Lower lobe of right lung (tissue), 2 donors: ENCODE measurements at regions not wholly inside any gene's neighbourhood (a gene's known extent, or its start where the extent isn't known, plus 50 kb on each side); places are given as distances from the start of the nearest gene placed in this dataset.

Source experiments
- ATAC-seq, 2 donors: fragments of 200-7000 bp; cut with Tn5 transposase; one replicate each; pipeline ENCODE4 v1.9.1; 2020 to 2022; ENCODE audit warnings: mild to moderate bottlenecking in 2 of 2, moderate library complexity in 2 of 2
- DNase-seq: peaks from one replicate; pipeline ENCODE4 v3.0.0-alpha.2; 2020
- H3K27ac ChIP-seq: fragments of 200-600 bp; one replicate; pipeline ENCODE4 v1.8.0; 2022
- H3K27me3 ChIP-seq: fragments of 200-600 bp; one replicate; pipeline ENCODE4 v1.8.0; 2022; ENCODE audit warnings: low read depth
- H3K36me3 ChIP-seq: fragments of 200-600 bp; one replicate; pipeline ENCODE4 v1.8.0; 2022; ENCODE audit warnings: mild to moderate bottlenecking
- H3K4me1 ChIP-seq: fragments of 200-600 bp; one replicate; pipeline ENCODE4 v1.8.0; 2022
- H3K4me3 ChIP-seq: fragments of 200-600 bp; one replicate; pipeline ENCODE4 v1.8.0; 2022; ENCODE audit warnings: mild to moderate bottlenecking
- H3K9me3 ChIP-seq: fragments of 200-600 bp; one replicate; pipeline ENCODE4 v1.8.0; 2022
- intact Hi-C: fragments of 100-400 bp; cut with DNase I; formaldehyde crosslinking; loops from one replicate; pipeline ENCODE4 v1.11.0; 2022
- TF ChIP-seq, protein P1 (sequence below): fragments of 200-600 bp; IDR thresholded peaks from one replicate; pipeline ENCODE4 v1.8.0; 2022; ENCODE audit warnings: antibody characterized with exemption, mild to moderate bottlenecking
- donor health status: DM: no; HTN: yes; CAD: no; lungs with severe emphysema.

DNA sequence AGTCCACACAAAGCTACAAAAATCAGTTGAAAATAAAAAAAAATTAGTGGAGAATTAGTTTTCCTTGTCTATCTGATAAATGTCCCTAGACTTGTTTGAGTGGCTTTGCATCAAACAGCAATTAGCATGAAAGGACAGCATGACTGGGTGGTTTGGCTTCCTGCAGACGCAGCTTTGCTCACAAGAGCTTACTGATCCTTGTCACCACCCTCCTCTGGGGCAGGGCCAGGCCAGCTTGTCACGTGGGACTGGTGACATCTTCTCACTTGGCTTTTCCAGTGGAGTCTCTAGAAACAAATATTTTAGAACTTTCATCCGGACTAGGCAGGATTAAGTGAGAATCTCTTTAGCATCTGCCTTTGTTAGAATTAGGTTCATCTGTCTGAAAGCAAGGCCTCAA, 76.0 kb upstream of the OLIG2 start:
- ATAC-seq (no peak), DNase-seq (no peak)
- H3K27ac ChIP-seq: no peak overlapping the region
- intact Hi-C loops: no loop called here
- no peaks in the 10 kb centered on the region for H3K36me3 ChIP-seq
- TF ChIP-seq, protein P1, sequence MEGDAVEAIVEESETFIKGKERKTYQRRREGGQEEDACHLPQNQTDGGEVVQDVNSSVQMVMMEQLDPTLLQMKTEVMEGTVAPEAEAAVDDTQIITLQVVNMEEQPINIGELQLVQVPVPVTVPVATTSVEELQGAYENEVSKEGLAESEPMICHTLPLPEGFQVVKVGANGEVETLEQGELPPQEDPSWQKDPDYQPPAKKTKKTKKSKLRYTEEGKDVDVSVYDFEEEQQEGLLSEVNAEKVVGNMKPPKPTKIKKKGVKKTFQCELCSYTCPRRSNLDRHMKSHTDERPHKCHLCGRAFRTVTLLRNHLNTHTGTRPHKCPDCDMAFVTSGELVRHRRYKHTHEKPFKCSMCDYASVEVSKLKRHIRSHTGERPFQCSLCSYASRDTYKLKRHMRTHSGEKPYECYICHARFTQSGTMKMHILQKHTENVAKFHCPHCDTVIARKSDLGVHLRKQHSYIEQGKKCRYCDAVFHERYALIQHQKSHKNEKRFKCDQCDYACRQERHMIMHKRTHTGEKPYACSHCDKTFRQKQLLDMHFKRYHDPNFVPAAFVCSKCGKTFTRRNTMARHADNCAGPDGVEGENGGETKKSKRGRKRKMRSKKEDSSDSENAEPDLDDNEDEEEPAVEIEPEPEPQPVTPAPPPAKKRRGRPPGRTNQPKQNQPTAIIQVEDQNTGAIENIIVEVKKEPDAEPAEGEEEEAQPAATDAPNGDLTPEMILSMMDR: no peak
- no peaks in the 10 kb centered on the region for H3K9me3 ChIP-seq
- no peak overlapping the region for H3K4me3 ChIP-seq
- peaks cover 15% of the 10 kb centered on the region for H3K27me3 ChIP-seq
- no peaks in the 10 kb centered on the region for H3K4me1 ChIP-seq

DNA sequence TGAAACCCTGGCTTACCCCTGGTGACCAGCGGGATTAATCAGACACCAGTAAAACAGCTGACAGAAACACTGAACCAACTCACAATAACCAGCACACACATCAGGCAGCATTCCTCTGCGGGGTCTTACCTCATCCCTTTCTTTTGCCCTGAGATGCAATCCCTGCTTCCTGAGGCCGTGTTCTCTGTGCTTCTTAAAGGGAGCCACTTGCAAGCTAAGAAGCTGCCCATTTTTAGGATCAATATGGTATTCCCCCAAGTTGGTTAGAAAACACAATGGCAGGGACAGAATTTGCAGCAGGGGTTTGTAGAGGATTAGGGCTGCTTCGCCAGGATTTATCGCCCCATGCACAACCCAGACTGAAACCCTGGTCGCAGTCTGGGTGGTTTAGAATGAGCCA, 74.7 kb upstream of the OLIG2 start:
- ATAC-seq (no peak), DNase-seq (no peak)
- TF ChIP-seq, protein P1: no peak
- Histone ChIP-seq H3K9me3 (no peaks in the 10 kb centered on the region), H3K27me3 (peaks cover 18% of the 10 kb centered on the region), H3K36me3 (no peaks in the 10 kb centered on the region), H3K27ac (no peak overlapping the region), H3K4me3 (no peak overlapping the region), H3K4me1 (no peaks in the 10 kb centered on the region)
- intact Hi-C loops: no loop called here

DNA sequence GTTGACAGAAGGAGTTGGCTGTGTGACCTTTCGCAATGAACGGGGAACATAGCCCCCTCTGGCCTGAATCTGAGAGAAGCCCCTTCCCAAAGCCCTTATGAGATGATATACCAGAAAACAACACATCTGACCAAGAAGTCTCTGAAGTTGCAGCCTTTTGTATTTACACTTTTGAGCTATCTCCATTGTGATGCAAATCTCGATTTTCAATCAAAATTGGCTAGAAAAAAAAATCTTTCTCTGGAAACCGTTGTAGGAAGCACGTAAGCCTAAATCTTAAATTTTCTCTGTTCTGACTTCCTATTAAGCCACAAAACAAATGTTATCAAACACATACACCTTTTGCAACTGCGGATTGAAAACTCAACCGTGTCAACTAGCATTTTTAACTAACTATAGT, 71.4 kb upstream of the OLIG2 start:
- H3K27me3 ChIP-seq: peaks cover 41% of the 10 kb centered on the region
- H3K9me3 ChIP-seq: no peaks in the 10 kb centered on the region
- H3K4me1 ChIP-seq: no peaks in the 10 kb centered on the region
- H3K36me3 ChIP-seq: no peaks in the 10 kb centered on the region
- no peak overlapping the region for H3K4me3 ChIP-seq
- intact Hi-C loops: no loop called here
- TF ChIP-seq, protein P1: no peak
- H3K27ac ChIP-seq: no peak overlapping the region
- no peak for DNase-seq
- no peak for ATAC-seq

DNA sequence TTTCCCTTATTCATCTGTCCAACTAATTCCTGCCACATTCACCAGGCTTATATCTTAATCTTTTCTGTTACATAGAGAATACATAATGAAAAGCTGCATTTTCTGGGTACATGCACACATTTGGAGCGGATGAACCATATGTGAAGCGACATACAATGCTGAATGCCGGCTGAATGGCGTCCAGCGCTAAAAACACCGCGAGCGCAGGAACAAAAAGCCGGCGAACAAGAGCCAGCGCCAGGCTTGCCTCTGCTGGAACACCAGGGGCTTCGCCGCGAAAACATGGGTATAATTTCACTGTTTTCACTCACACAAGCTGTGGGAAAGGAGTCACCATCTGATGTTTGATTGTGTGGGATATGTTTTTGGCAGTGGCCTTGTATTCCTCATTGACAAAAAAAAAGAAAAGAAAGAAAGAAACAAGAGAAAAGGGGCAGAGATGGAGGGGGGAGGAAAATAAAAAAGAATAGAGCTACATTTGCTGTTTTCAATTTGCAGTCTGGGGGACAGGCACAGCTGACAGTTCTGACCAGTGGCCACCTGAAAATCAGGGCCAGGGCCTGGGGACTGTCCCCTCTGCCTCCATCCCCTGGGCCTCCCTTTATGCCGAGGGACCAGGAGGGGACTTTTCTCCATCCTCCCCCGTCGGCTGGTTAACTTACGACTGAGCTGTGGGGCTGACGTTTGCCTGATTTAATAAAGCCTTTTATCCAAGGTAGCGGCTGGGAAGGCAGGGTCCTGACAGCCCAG, 70.2 kb upstream of the OLIG2 start:
- DNase-seq (no peak), ATAC-seq (no peak)
- H3K4me3 ChIP-seq: no peak overlapping the region
- H3K36me3 ChIP-seq: no peaks in the 10 kb centered on the region
- no peaks in the 10 kb centered on the region for H3K4me1 ChIP-seq
- TF ChIP-seq, protein P1: no peak
- no peak overlapping the region for H3K27ac ChIP-seq
- H3K9me3 ChIP-seq: no peaks in the 10 kb centered on the region
- intact Hi-C loops: no loop called here
- peaks cover 46% of the 10 kb centered on the region for H3K27me3 ChIP-seq

DNA sequence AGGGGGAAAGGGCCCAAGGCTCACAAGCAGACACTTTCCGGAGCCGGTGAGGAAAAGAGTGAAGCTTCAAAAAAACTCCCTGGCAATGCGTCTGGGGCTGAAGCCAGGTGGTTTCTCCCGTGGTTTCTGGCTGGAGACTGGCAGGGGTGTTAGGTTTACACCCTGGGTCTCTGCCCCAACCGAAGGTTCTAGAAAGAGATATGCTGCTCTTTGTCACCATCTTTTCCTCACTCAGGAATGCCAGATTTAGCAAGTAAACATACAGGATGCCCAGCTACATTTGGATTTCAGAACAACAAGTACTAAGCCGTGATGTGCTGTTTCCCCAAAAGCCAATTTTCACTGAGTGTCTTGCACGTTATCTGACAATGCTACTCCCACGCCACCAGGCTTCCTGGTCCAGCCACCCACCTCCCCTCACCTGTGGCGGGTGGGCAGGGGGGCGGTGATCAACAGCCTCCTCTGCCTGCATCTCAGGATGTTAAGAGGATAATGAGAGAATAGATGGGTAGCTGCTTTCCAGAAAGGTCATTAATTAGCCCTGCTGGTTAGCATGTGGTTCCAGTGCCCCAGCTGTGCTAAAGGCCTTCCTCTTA, 69.6 kb upstream of the OLIG2 start:
- no peak for DNase-seq
- TF ChIP-seq, protein P1: no peak
- intact Hi-C loops: no loop called here
- ATAC-seq: no peak
- Histone ChIP-seq H3K9me3 (no peaks in the 10 kb centered on the region), H3K4me1 (no peaks in the 10 kb centered on the region), H3K4me3 (no peak overlapping the region), H3K36me3 (no peaks in the 10 kb centered on the region), H3K27me3 (peaks cover 51% of the 10 kb centered on the region), H3K27ac (no peak overlapping the region)
